K562 (cell line): ENCODE measurements at regions not wholly inside any gene's neighbourhood (a gene's known extent, or its start where the extent isn't known, plus 50 kb on each side); places are given as distances from the start of the nearest gene placed in this dataset.

ENCODE experiments used
- ATAC-seq: fragments of 200-7000 bp; cut with Tn5 transposase; 3 replicates; pipeline ENCODE4 v1.9.1; 2020; ENCODE audit warnings: moderate library complexity
- BruUV-seq: library from RNA; stranded (reverse); fragments of 400-500 nt; replicated peaks from 2 replicates; lab custom pipeline; 2021; lab: Mats Ljungman, UMichigan
- CTCF ChIA-PET: fragments of 300-600 bp; formaldehyde crosslinking; extraction: SDS; loops from one replicate; lab custom pipeline; 2021; ENCODE audit warnings: low intra/inter-chr PET ratio; lab: Yijun Ruan, JAX
- POLR2A ChIA-PET: fragments of 300-600, 350-650 bp; sonication (Branson Sonifier 250); formaldehyde crosslinking; extraction: SDS; loops from one replicate; lab custom pipeline; 2021; ENCODE audit warnings: antibody characterized with exemption, inconsistent platforms; lab: Yijun Ruan, JAX
- DNase-seq, 4 experiments: peaks; one replicate each; pipeline versions ENCODE4 v3.0.0 to v3.0.0-alpha.2; 2011 to 2018; ENCODE audit warnings: low spot score in 3 of 4, mixed read lengths in 3 of 4; ENCODE audit errors: extremely low read depth in 1 of 4
- FAIRE-seq: peaks from 2 replicates; lab custom pipeline; 2011; peaks lifted over from hg19 to GRCh38; lab: Jason Lieb, UNC
- H2AFZ ChIP-seq: 2 replicates; pipeline ENCODE4 v1.6.0; 2011; ENCODE audit warnings: low read depth, low read length, control low read depth, inconsistent platforms
- H3K27ac ChIP-seq: fragments of 200-600 bp; 3 replicates; pipeline ENCODE4 v1.8.0; 2011; ENCODE audit warnings: low read depth, mild to moderate bottlenecking, control low read depth, inconsistent platforms, low read length, moderate library complexity, mixed read lengths; ENCODE audit errors: extremely low read depth
- H3K27me3 ChIP-seq, 2 experiments: fragments of 300-600 bp in 1 of 2; 2 replicates in 1 of 2; 3 replicates in 1 of 2; pipeline versions ENCODE4 v1.6.0 to v1.8.0; 2011; ENCODE audit warnings: inconsistent platforms in 2 of 2, low read length in 2 of 2, mild to moderate bottlenecking in 1 of 2, mixed read lengths in 1 of 2, moderate library complexity in 1 of 2; ENCODE audit not compliant: control insufficient read depth in 2 of 2, insufficient read depth in 2 of 2
- H3K36me3 ChIP-seq: fragments of 300-600 bp; 3 replicates; pipeline ENCODE4 v1.8.0; 2011; ENCODE audit warnings: mild to moderate bottlenecking, low read length, inconsistent platforms; ENCODE audit not compliant: control insufficient read depth, insufficient read depth
- H3K4me1 ChIP-seq, 2 experiments: fragments of 200-600 bp in 1 of 2; replicated peaks in 1 of 2; 2 replicates in 1 of 2; 3 replicates in 1 of 2; pipeline versions ENCODE4 v1.5.1 to v1.8.0; 2011; ENCODE audit warnings: inconsistent platforms in 2 of 2, low read length in 2 of 2, mild to moderate bottlenecking in 1 of 2, mixed read lengths in 1 of 2, moderate library complexity in 1 of 2; ENCODE audit not compliant: control insufficient read depth in 2 of 2, insufficient read depth in 2 of 2
- H3K4me2 ChIP-seq: 2 replicates; pipeline ENCODE4 v1.6.1; 2011; ENCODE audit warnings: low read length, control low read depth, inconsistent platforms, mixed read lengths; ENCODE audit not compliant: insufficient read depth
- H3K4me3 ChIP-seq: fragments of 200-600 bp; sonication (generic), shearing (Covaris generic); 2 replicates; pipeline ENCODE4 v1.5.1; 2016; ENCODE audit warnings: control low read depth, inconsistent platforms
- H3K79me2 ChIP-seq: fragments of 200-600 bp; 3 replicates; pipeline ENCODE4 v1.8.0; 2011; ENCODE audit warnings: low read length, inconsistent platforms; ENCODE audit not compliant: control insufficient read depth, insufficient read depth
- H3K9ac ChIP-seq, 2 experiments: 2 replicates each; pipeline versions ENCODE4 v1.6.0 to v1.6.1; 2011; ENCODE audit warnings: low read depth in 2 of 2, low read length in 2 of 2, control low read depth in 1 of 2, inconsistent platforms in 1 of 2, mild to moderate bottlenecking in 1 of 2, mixed read lengths in 1 of 2; ENCODE audit not compliant: insufficient read depth in 1 of 2
- H3K9me1 ChIP-seq: one replicate; pipeline ENCODE4 v1.6.0; 2011; ENCODE audit warnings: inconsistent platforms, mild to moderate bottlenecking, low read length, moderate library complexity; ENCODE audit not compliant: control insufficient read depth, insufficient read depth
- H3K9me3 ChIP-seq: replicated peaks from 2 replicates; pipeline ENCODE4 v1.5.1; 2011; ENCODE audit warnings: low read depth, low read length, inconsistent platforms; ENCODE audit not compliant: control insufficient read depth, insufficient read depth
- H4K20me1 ChIP-seq: replicated peaks from 2 replicates; pipeline ENCODE4 v1.6.1; 2011; ENCODE audit warnings: low read length, inconsistent platforms, mixed read lengths; ENCODE audit not compliant: control insufficient read depth, insufficient read depth
- BACH1 ChIP-seq: fragments of 200-800 bp; sonication (Bioruptor generic); IDR thresholded peaks from 2 replicates; pipeline ENCODE4 v1.6.1; 2016; ENCODE audit warnings: missing genetic modification characterization, missing compliant biosample characterization
- CEBPB ChIP-seq: fragments of 450-650 bp; IDR thresholded peaks from 2 replicates; pipeline ENCODE4 v1.6.1; 2016; ENCODE audit warnings: missing genetic modification characterization, missing compliant biosample characterization
- PREB ChIP-seq: sonication (generic); formaldehyde crosslinking; IDR thresholded peaks from 2 replicates; pipeline ENCODE4 v1.8.1; 2023; ENCODE audit warnings: mild to moderate bottlenecking, missing genetic modification reagents
- ZNF449 ChIP-seq: fragments of 250-450 bp; sonication (Bioruptor Pico); IDR thresholded peaks from 2 replicates; pipeline ENCODE4 v1.8.0; 2022; ENCODE audit warnings: moderate library complexity, mild to moderate bottlenecking, inconsistent platforms
- ZNF766 ChIP-seq: fragments of 200-800 bp; sonication (Bioruptor generic); conservative IDR thresholded peaks from 2 replicates; pipeline ENCODE4 v1.6.1; 2016; ENCODE audit warnings: missing genetic modification characterization, missing compliant biosample characterization
- WGBS: fragments of 100-300 bp; shearing (Covaris generic); methylation state at CpG from one replicate; pipeline ENCODE4 v1.1.6; 2016; ENCODE audit warnings: low coverage, mixed read lengths; ENCODE audit not compliant: insufficient coverage; ENCODE audit errors: missing lambda C conversion rate; 5-methylcytosine and 5-hydroxymethylcytosine counted together
- in situ Hi-C: fragments of 300-500 bp; cut with MboI; formaldehyde crosslinking; loops from 4 replicates; pipeline ENCODE4 v1.15.0; 2018; ENCODE audit warnings: inconsistent platforms, mixed read lengths
- intact Hi-C: fragments of 100-400 bp; cut with micrococcal nuclease; formaldehyde crosslinking; loops from 2 replicates; pipeline ENCODE4 v1.14.2; 2022

- H3K79me2 ChIP-seq = peaks cover 17% of the 10 kb centered on the region
- in situ Hi-C loops = no loop called here
- ATAC-seq = no peak
- H4K20me1 ChIP-seq = no peaks in the 10 kb centered on the region
- 90% methylated on average over 5 of the region's 8 CpGs for WGBS
- CTCF ChIA-PET = no interaction called here
- no TSS peak for BruUV-seq
- no peak for DNase-seq
- no peak overlapping the region for H2AFZ ChIP-seq
- H3K9me1 ChIP-seq = no peaks in the 10 kb centered on the region
- no peak overlapping the region for H3K4me3 ChIP-seq
- peaks cover 46% of the 10 kb centered on the region; the same call in 2 of the 3 replicates for H3K36me3 ChIP-seq
- no peak overlapping the region for H3K27ac ChIP-seq
- no peaks in the 10 kb centered on the region for H3K27me3 ChIP-seq
- no peak for FAIRE-seq
- no peak overlapping the region for H3K9ac ChIP-seq
- H3K4me1 ChIP-seq = no peaks in the 10 kb centered on the region
- intact Hi-C loops = no loop called here
- H3K4me2 ChIP-seq = no peak overlapping the region
- no peak for TF ChIP-seq PREB (CRISPR knock-in tag)
- no peak for TF ChIP-seq BACH1 (tag)
- no peak for TF ChIP-seq CEBPB (tag)
- TF ChIP-seq, all 486 proteins: peak for 0
- no peaks in the 10 kb centered on the region; the same call in 1 of the 2 replicates for H3K9me3 ChIP-seq
- POLR2A ChIA-PET = no interaction called here
Observed at GRCh38 chr14:106489112-106489881, 962.9 kb downstream of the TMEM121 start.

GRCh38 chr14:106490442-106490841 lies 964.1 kb downstream of the TMEM121 start:
- no peak overlapping the region for H3K9ac ChIP-seq
- no peaks in the 10 kb centered on the region for H3K4me1 ChIP-seq
- no peak overlapping the region for H3K27ac ChIP-seq
- BruUV-seq = no TSS peak
- no peak overlapping the region for H3K4me2 ChIP-seq
- no peaks in the 10 kb centered on the region; the same call in 1 of the 2 replicates for H3K9me3 ChIP-seq
- intact Hi-C loops (no loop called here), in situ Hi-C loops (no loop called here)
- H4K20me1 ChIP-seq = no peaks in the 10 kb centered on the region
- no peak for FAIRE-seq
- H3K4me3 ChIP-seq = no peak overlapping the region
- no peak for ATAC-seq
- no peak for DNase-seq
- no CpG with 5 or more reads among the region's 5 CpGs for whole genome bisulfite sequencing
- CTCF ChIA-PET = no interaction called here
- peaks cover 55% of the 10 kb centered on the region; the same call in 2 of the 3 replicates for H3K36me3 ChIP-seq
- peaks cover 17% of the 10 kb centered on the region for H3K79me2 ChIP-seq
- no peak overlapping the region for H2AFZ ChIP-seq
- H3K9me1 ChIP-seq = no peaks in the 10 kb centered on the region
- POLR2A ChIA-PET = interaction anchor here (0.6 kb wide), 1 partner anchor 1468 kb away, joined by 3 read pairs; no protein-coding TSS in a partner anchor
- no peaks in the 10 kb centered on the region for H3K27me3 ChIP-seq
- no peak for TF ChIP-seq ZNF766 (CRISPR knock-in tag)
- TF ChIP-seq ZNF449 (CRISPR knock-in tag) = no peak
